ENCODE measurements at regions not wholly inside any gene's neighbourhood (a gene's known extent, or its start where the extent isn't known, plus 50 kb on each side); places are given as distances from the start of the nearest gene placed in this dataset.

DNA sequence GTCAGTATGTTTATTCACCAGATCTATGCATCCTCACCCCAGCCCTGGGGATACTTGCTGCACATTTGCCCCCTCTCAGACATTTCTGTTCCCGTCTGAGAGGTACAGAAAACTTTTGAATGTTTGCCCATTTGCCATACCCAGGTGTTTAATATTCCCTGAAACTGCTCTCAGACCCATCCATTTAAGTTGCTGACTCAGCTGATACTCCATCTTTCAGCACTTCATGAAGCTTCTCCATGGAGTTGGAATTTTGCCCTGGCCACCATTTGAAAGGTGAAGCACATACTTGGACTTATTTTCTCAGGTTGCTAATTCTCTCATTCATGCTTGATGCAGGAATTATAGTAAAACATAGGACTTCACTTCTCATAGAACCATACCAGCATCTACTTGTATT is 203.9 kb upstream of the OR13F1 start:
- Histone ChIP-seq H3K27ac (ENCODE audit: low read depth in 1 of 2, low read length in 2 of 2) (no peak overlapping the region), H3K4me3 (ENCODE audit: low read length) (no peak overlapping the region), H3K27me3 (ENCODE audit: control insufficient read depth in 1 of 2, insufficient read depth in 2 of 2, low read length in 2 of 2) (no peaks in the 10 kb centered on the region), H3K9me3 (ENCODE audit: control insufficient read depth in 1 of 2, insufficient read depth in 1 of 2, low read length in 2 of 2) (peaks cover 0 to 14% of the 10 kb centered on the region in 2 experiments), H3K4me1 (ENCODE audit: insufficient read depth, low read length) (no peaks in the 10 kb centered on the region), H3K36me3 (ENCODE audit: insufficient read depth, low read length) (no peaks in the 10 kb centered on the region)
- intact Hi-C loops (cut with DNase I, micrococcal nuclease): no loop called here
- H3K4me1 Mint-ChIP-seq (ENCODE audit: low read depth): no peaks in the 10 kb centered on the region
- ChIA-PET CTCF (no interaction called here), POLR2A (no interaction called here)
- no peaks in the 10 kb centered on the region for H3K36me3 Mint-ChIP-seq (ENCODE audit: low read depth)
- H3K27me3 Mint-ChIP-seq: peaks cover 4% of the 10 kb centered on the region
- no peak overlapping the region for H3K27ac Mint-ChIP-seq
- H3K9me3 Mint-ChIP-seq: no peaks in the 10 kb centered on the region
- ATAC-seq (ENCODE audit: poor library complexity) (no peak), DNase-seq (no peak)
- TF ChIP-seq, protein P1, sequence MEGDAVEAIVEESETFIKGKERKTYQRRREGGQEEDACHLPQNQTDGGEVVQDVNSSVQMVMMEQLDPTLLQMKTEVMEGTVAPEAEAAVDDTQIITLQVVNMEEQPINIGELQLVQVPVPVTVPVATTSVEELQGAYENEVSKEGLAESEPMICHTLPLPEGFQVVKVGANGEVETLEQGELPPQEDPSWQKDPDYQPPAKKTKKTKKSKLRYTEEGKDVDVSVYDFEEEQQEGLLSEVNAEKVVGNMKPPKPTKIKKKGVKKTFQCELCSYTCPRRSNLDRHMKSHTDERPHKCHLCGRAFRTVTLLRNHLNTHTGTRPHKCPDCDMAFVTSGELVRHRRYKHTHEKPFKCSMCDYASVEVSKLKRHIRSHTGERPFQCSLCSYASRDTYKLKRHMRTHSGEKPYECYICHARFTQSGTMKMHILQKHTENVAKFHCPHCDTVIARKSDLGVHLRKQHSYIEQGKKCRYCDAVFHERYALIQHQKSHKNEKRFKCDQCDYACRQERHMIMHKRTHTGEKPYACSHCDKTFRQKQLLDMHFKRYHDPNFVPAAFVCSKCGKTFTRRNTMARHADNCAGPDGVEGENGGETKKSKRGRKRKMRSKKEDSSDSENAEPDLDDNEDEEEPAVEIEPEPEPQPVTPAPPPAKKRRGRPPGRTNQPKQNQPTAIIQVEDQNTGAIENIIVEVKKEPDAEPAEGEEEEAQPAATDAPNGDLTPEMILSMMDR (IDR thresholded peaks at IDR 0.05): no peak
- H3K4me3 Mint-ChIP-seq: no peak overlapping the region

DNA sequence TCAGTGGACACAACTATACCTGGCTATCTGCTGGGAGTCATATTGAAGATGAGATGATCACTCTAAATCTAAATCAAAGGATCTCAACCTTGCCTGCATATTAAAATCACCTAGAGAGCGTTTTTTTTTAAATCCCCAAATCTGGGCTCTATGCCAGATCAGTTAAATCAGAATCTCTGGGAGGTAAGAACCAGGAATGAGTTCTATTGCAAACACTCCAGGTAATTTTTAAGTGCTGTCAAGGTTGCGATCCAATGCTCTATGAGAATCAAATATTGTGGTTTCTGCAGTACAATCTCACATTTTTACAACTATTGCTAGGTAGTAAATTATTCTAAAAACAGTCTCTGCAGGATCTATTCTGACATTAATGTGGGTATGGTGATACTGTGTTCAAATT is 202.3 kb upstream of the OR13F1 start:
- no peaks in the 10 kb centered on the region for H3K4me1 ChIP-seq (ENCODE audit: insufficient read depth, low read length)
- CTCF ChIA-PET: no interaction called here
- POLR2A ChIA-PET: no interaction called here
- peaks cover 4% of the 10 kb centered on the region for H3K27me3 Mint-ChIP-seq
- TF ChIP-seq, protein P1 (IDR thresholded peaks at IDR 0.05): no peak
- no peak overlapping the region for H3K4me3 Mint-ChIP-seq
- peaks cover 0 to 18% of the 10 kb centered on the region in 2 experiments for H3K9me3 ChIP-seq (ENCODE audit: control insufficient read depth in 1 of 2, insufficient read depth in 1 of 2, low read length in 2 of 2)
- ATAC-seq (ENCODE audit: poor library complexity) (no peak), DNase-seq (no peak)
- no peaks in the 10 kb centered on the region for H3K4me1 Mint-ChIP-seq (ENCODE audit: low read depth)
- no peak overlapping the region for H3K4me3 ChIP-seq (ENCODE audit: low read length)
- H3K27me3 ChIP-seq (ENCODE audit: control insufficient read depth in 1 of 2, insufficient read depth in 2 of 2, low read length in 2 of 2): no peaks in the 10 kb centered on the region
- H3K9me3 Mint-ChIP-seq: no peaks in the 10 kb centered on the region
- H3K27ac ChIP-seq (ENCODE audit: low read depth in 1 of 2, low read length in 2 of 2): no peak overlapping the region
- H3K36me3 Mint-ChIP-seq (ENCODE audit: low read depth): no peaks in the 10 kb centered on the region
- H3K27ac Mint-ChIP-seq: no peak overlapping the region
- intact Hi-C loops (cut with DNase I, micrococcal nuclease): no loop called here
- no peaks in the 10 kb centered on the region for H3K36me3 ChIP-seq (ENCODE audit: insufficient read depth, low read length)

DNA sequence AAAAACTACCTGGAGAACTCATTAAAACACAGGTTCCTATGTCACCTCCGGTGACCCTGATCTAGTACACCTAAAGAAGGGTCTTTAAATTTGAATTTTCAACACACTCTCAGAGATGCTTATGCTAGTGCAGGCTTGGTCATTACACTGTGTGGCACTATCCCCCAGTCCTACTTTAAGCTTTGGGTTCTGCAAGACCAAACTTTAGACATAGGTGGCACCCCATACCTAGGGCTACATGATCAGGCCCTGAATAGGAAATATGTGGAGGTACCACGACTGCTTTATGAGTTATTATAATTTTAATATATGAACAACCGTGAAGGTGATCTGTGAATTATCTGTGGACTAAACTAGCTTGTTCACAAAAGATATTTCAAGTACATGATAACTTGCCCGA is 201.3 kb upstream of the OR13F1 start:
- no peak for ATAC-seq (ENCODE audit: poor library complexity)
- no peak overlapping the region for H3K27ac Mint-ChIP-seq
- POLR2A ChIA-PET: no interaction called here
- no peak overlapping the region for H3K4me3 Mint-ChIP-seq
- CTCF ChIA-PET: no interaction called here
- Histone ChIP-seq H3K27ac (ENCODE audit: low read depth in 1 of 2, low read length in 2 of 2) (no peak overlapping the region), H3K27me3 (ENCODE audit: control insufficient read depth in 1 of 2, insufficient read depth in 2 of 2, low read length in 2 of 2) (no peaks in the 10 kb centered on the region), H3K36me3 (ENCODE audit: insufficient read depth, low read length) (no peaks in the 10 kb centered on the region), H3K4me1 (ENCODE audit: insufficient read depth, low read length) (no peaks in the 10 kb centered on the region), H3K4me3 (ENCODE audit: low read length) (no peak overlapping the region), H3K9me3 (ENCODE audit: control insufficient read depth in 1 of 2, insufficient read depth in 1 of 2, low read length in 2 of 2) (peaks cover 0 to 18% of the 10 kb centered on the region in 2 experiments)
- peaks cover 2% of the 10 kb centered on the region for H3K9me3 Mint-ChIP-seq
- no peaks in the 10 kb centered on the region for H3K36me3 Mint-ChIP-seq (ENCODE audit: low read depth)
- intact Hi-C loops (cut with DNase I, micrococcal nuclease): no loop called here
- TF ChIP-seq, protein P1 (IDR thresholded peaks at IDR 0.05): no peak
- no peak for DNase-seq
- no peaks in the 10 kb centered on the region for H3K4me1 Mint-ChIP-seq (ENCODE audit: low read depth)
- peaks cover 4% of the 10 kb centered on the region for H3K27me3 Mint-ChIP-seq
